ENCODE measurements at regions not wholly inside any gene's neighbourhood (a gene's known extent, or its start where the extent isn't known, plus 50 kb on each side); places are given as distances from the start of the nearest gene placed in this dataset.
"Not testable (repeated sequence)": the region's sequence is repeated elsewhere in the genome, so short reads cannot be mapped to it uniquely, and the experiment has no call there.

DNA sequence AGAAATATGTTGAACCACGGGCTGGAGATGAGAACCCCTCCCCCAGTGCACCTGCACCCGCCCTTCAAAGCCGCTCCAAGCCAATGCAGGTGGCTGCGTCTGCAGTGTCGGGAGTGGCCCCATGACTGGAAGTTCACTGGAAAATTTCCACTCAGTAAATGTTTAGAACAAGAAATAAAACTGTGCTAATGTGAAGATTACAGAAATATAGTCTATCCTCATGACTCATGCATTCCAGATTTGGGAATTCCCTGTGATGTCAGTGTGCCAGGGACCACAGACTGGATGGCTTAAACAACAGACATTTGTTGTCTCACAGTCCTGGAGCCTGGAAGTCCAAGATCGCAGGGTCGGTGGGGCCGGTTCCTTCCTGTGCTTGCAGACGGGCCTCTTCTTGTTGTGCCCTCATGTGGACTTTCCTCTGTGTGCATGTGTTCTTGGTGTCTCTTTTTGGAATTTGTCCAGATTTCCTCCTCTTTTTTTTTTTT, 3967.0 kb upstream of the TPTE start:
- H3K4me3 Mint-ChIP-seq, result not testable (repeated sequence)

DNA sequence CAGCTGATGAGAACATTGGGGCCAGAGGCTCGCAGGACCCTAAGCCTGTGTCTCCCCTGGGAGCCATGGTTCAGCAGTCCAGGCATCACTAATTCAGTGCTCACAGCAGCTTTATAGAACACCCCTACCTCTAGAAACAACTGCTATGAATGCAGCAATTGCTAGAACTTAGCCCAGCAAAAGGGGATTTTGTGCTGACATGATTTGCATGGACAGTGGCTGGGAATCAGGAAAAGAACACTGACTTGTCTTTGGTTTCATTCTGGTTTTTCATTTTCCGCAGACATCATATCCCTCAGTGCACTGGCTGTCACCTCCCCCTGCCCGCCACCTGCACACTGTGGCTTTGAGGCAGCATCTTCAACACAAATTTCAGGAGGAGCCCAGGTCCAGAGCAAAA, 3964.9 kb upstream of the TPTE start:
- ATAC-seq (ENCODE audit: low read depth); H3K27me3 Mint-ChIP-seq; DNase-seq; POLR2A ChIA-PET; H3K9me3 Mint-ChIP-seq; H3K4me3 Mint-ChIP-seq; H3K36me3 Mint-ChIP-seq; H3K27ac Mint-ChIP-seq; H3K4me1 Mint-ChIP-seq: not testable (repeated sequence)

More for the DNA sequence above, 3967.0 kb upstream of the TPTE start:
- H3K27ac Mint-ChIP-seq; ATAC-seq (ENCODE audit: low read depth); DNase-seq; H3K9me3 Mint-ChIP-seq; H3K4me1 Mint-ChIP-seq; H3K27me3 Mint-ChIP-seq; POLR2A ChIA-PET; H3K36me3 Mint-ChIP-seq: not testable (repeated sequence)

DNA sequence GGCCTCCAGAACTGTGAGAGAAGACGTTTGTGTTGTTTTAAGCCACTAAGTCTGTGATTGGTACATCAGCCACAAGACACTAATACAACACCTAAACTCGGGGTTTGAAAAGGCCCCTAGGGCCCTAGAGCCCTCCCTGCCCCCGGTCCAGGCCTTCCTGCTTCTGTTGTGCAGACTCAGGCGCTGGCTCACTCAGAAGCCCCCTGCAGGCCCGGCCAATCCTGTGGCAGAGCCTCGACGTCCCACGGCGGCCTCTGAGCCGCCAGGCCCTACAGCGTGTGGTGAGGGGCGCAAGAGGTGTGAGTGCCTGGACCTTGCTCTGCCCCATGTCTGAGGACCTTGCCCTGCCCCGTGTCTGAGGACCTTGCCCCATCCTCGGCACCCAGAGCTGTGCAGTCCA, 3964.0 kb upstream of the TPTE start:
- H3K4me1 Mint-ChIP-seq; H3K4me3 Mint-ChIP-seq; POLR2A ChIA-PET; DNase-seq; H3K27me3 Mint-ChIP-seq; ATAC-seq (ENCODE audit: low read depth); H3K9me3 Mint-ChIP-seq; H3K36me3 Mint-ChIP-seq; H3K27ac Mint-ChIP-seq: not testable (repeated sequence)

DNA sequence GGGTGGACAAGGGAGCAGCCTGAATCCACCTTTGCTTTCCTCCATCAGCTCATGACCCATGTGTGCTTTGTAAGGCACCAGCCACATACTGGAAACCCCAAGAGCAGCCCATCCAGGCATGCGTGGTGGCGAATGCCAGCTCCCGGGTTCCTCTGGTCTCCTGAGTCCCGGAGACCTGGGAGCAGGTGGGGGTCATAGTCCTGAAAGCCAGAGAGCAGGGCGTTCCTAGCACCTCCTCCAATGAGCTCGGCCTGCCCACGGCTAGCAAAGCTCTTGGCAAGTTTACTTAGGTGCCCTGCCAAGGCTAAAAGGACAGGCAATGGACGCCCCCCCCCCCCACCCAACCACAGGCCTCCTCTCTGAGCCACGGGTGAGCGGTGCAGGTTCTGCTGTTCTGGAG, 3960.2 kb upstream of the TPTE start:
- POLR2A ChIA-PET; H3K27me3 Mint-ChIP-seq; H3K9me3 Mint-ChIP-seq; H3K27ac Mint-ChIP-seq; H3K4me3 Mint-ChIP-seq; DNase-seq; ATAC-seq (ENCODE audit: low read depth); H3K36me3 Mint-ChIP-seq; H3K4me1 Mint-ChIP-seq: not testable (repeated sequence)

DNA sequence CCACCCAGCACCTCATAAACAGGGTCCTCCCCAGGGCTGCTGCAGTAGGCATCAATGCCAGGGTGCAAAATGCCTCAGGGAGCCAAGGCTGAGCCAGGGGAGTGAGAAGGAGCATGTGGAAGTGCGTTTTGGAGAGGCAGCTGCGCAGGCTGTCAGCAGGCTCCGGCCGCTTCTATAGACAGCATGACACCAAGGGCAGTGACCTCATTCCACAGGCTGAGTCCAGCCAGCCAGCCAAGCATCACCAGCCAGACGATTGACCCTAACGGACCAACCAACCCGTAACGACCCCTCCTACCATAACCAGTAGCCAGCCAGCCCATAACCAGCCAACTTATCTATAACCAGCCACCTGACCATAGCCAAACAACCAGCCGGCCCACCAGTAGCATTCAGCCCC, 3959.8 kb upstream of the TPTE start:
- DNase-seq; H3K4me3 Mint-ChIP-seq; H3K4me1 Mint-ChIP-seq; POLR2A ChIA-PET; H3K27me3 Mint-ChIP-seq; H3K36me3 Mint-ChIP-seq; H3K27ac Mint-ChIP-seq; ATAC-seq (ENCODE audit: low read depth); H3K9me3 Mint-ChIP-seq: not testable (repeated sequence)

DNA sequence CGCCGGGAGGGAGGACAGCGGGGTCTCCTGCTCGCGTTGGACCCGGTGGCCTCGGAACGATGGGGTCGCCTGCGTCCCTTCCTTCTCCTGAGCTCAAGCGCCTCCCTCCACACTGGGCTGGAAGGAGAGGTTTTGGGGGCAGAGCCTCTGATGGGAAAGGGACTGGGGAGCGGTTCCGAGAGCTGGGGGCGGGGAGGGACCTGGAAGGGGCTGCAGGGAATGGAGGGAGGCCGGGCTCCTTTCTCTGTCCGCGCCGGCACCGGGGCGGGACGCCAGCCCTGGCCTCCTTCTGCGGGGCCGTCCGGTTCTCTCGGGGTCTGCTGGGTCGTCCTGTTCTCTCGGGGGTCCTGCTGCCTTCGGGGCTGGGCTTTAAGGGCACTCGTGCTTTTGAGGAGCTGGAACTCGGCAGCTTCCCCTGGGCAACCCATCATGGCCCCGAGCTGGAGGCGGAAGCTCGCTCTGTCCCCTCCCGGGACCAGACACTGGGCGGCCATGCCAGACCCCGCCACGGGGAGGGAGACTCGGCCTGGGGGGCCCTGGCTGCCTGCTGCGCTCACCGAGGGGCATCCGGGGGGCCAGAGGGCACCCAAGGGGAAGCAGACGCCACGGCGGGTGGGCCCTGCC, 3956.7 kb upstream of the TPTE start:
- ATAC-seq (ENCODE audit: low read depth); POLR2A ChIA-PET; H3K4me1 Mint-ChIP-seq; H3K4me3 Mint-ChIP-seq; H3K36me3 Mint-ChIP-seq; H3K27ac Mint-ChIP-seq; H3K9me3 Mint-ChIP-seq; DNase-seq; H3K27me3 Mint-ChIP-seq: not testable (repeated sequence)

DNA sequence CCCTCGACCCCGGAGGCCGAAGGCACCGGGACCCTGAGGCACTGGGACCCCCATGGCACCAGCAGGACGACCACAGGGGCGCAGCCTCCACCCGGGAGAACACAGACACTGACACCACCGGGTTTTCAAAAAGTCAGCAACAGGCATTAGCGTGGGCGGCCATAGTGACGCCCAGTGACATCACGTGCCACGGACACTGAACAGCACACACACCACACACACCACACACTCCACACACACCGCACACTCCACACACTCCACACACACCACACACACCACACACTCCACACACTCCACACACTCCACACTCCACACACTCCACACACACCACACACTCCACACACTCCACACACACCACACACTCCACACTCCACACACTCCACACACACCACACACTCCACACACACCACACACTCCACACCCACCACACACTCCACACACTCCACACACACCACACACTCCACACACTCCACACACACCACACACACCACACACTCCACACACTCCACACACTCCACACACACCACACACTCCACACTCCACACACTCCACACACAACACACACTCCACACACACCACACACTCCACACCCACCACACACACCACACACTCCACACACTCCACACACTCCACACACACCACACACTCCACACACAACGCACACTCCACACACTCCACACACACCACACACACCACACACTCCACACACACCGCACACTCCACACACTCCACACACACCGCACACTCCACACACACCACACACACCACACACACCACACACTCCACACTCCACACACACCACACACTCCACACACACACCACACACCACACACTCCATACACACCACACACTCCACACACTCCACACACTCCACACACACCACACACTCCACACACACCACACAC, 3955.9 kb upstream of the TPTE start:
- H3K27ac Mint-ChIP-seq, result peak overlapping the region; percentile 76
- H3K4me3 Mint-ChIP-seq, result peak overlapping the region; percentile 56
- H3K36me3 Mint-ChIP-seq, POLR2A ChIA-PET, H3K9me3 Mint-ChIP-seq, H3K27me3 Mint-ChIP-seq, H3K4me1 Mint-ChIP-seq: not testable (repeated sequence)
- DNase-seq (peak; percentile 36), ATAC-seq (ENCODE audit: low read depth) (peak; percentile 6)

DNA sequence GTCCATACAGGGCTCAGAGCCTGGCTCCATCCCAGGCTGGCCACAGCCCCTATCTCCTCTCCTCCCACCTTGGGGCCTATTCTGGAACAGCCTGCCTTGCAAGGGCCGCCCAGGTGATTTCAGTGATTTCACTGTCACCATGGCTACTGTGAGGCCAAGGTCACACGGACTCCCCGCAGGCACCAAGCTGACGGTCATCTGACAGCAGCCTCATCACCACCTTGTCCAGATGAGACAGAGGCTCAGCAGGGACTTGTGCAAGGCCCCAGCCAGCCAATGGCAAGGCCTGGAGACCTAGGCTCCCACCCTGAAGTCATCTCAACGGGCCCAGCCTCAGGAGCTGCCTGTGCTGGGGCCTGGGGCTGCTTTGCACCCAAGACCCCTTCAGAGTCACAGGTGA, 3953.8 kb upstream of the TPTE start:
- H3K27me3 Mint-ChIP-seq; DNase-seq; H3K4me3 Mint-ChIP-seq; H3K36me3 Mint-ChIP-seq; H3K27ac Mint-ChIP-seq; H3K9me3 Mint-ChIP-seq; POLR2A ChIA-PET; ATAC-seq (ENCODE audit: low read depth); H3K4me1 Mint-ChIP-seq: not testable (repeated sequence)

DNA sequence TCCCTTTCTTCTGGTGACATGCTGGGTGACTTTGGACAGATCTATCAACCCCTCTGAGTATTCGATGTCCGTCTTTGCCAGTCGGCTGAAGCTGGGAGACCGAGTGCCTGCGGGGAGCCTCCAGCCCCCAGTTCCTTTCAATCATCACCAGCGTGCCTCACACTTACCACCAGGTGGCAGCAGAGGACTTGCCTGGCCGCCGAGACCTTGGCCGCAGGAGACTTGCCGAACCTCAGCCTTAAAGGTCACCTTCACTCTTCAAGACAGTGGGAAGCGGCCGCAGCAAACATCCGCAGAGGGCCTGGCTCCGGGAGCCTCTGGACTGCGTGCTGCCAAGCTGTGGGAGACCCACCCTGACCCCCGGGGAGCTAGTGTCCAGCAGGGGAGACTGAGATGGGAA, 3952.2 kb upstream of the TPTE start:
- ATAC-seq (ENCODE audit: low read depth), result peak; percentile 39
- H3K4me1 Mint-ChIP-seq, DNase-seq, POLR2A ChIA-PET, H3K36me3 Mint-ChIP-seq, H3K4me3 Mint-ChIP-seq, H3K27ac Mint-ChIP-seq, H3K9me3 Mint-ChIP-seq, H3K27me3 Mint-ChIP-seq: not testable (repeated sequence)

DNA sequence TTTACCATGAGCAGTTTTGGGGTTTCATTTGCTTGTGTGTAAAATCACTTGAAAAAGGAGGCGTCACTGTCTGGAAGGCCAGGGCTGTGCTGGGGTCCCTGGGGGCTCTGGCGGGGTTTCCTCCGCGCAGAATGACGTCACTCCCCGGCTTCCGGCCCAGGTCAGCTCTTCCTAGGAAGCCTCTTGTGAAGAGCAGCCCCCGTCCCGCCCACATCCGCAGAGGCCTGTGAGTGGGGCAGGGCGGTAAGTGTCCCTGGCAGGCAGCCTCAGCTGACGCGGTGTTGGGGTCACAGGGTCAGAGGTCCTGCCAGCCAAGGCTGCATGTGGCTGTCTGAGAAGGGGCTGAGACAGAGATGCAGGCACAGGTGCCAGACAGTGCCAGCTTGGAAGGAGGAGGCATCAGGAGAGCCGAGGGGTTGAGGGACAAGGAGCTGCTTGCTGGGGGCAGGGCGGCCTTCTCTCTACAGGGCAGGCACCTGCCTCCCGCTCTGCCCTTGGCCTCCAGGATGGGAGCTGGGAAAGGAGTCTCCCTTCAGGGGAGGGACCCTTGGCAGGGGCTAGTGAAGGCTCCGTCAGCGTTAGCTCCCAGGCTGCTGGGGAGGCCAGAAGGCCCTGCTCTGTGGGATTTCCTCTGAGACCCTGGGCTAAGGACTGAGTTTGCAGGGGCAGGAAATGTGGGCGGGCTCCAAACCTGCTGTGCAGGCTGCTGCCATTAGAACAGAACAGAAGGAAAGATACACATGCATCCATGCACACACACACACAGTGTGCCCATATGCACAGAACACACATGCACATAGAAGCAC, 3951.6 kb upstream of the TPTE start:
- H3K36me3 Mint-ChIP-seq, H3K4me1 Mint-ChIP-seq, H3K9me3 Mint-ChIP-seq, DNase-seq, H3K27me3 Mint-ChIP-seq, H3K4me3 Mint-ChIP-seq, POLR2A ChIA-PET, H3K27ac Mint-ChIP-seq: not testable (repeated sequence)
- peak; percentile 87 for ATAC-seq (ENCODE audit: low read depth)

DNA sequence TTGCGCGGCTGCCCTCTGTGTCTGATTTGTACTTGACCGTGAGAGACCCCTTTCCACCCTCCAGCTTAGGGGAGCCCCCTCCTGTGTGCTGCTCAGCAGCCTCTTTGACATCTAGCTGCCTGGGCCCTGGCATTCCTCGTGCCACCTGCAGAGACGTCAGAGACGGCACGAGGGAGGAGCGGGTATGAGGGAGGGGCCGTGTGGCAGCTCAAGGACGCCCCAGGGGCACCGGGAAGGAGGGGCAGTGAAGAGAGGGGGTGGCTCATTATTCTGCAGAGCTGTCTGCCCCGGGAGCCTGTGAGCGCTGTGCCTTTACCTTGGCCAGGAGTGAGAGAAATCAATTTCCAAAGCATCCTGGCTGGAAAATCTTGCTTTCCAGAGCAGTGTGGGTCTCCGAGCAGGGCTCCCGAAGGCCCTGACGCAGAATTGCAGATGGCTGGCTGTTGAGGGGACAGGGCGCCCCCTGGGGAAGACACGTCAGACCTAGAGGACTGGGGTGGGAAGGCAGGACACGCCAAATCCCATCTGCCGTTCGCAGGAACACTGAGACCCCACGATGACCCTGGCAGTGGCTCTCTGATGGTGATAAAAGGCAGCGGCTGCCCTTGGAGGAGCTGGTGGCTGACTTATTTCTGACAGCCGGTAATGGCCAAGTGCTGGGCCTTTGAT, 3950.5 kb upstream of the TPTE start:
- H3K4me1 Mint-ChIP-seq; POLR2A ChIA-PET; DNase-seq; ATAC-seq (ENCODE audit: low read depth); H3K9me3 Mint-ChIP-seq; H3K4me3 Mint-ChIP-seq; H3K27me3 Mint-ChIP-seq; H3K27ac Mint-ChIP-seq; H3K36me3 Mint-ChIP-seq: not testable (repeated sequence)

DNA sequence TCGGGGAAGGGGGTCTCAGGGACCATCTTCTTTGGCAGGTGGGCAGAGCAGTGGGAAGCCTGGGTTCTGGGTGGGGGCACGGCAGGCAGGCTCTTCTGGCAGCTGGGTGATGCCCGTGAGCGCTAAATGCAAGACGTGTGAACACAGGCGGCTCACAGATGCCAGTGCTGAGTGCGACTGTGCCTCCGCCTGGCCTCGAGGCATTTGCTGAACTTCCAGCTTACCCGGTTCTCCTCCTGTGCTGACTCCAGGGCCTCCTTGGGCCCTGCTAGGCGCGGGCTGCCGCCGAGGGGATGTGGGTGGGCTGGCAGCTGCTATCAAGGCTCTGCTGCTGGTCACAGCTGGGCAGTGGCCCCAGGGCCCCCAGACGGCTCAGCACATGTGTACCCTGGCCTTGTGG, 3947.8 kb upstream of the TPTE start:
- POLR2A ChIA-PET, result not testable (repeated sequence)

DNA sequence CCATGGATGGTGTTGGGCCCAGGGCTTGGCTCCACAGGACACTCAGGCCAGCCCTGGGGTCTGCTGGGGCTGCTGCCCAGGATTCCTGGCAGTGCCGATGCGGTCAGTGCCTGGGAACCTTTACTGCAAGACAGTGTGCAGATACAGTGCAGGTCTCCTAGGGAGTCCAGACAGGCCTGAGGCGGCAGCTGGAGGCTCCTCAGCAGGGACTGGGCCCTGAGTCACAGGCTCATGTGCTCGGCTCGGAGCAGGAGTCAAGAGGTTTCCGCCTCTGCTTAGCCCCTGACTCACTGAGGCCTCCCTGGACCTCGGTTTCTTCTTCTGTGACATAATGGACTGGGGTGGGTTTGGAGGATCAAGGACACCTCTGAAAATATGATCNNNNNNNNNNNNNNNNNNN, 3941.6 kb upstream of the TPTE start:
- POLR2A ChIA-PET; DNase-seq; H3K9me3 Mint-ChIP-seq; H3K36me3 Mint-ChIP-seq; H3K4me3 Mint-ChIP-seq; ATAC-seq (ENCODE audit: low read depth); H3K27ac Mint-ChIP-seq; H3K27me3 Mint-ChIP-seq; H3K4me1 Mint-ChIP-seq: not testable (repeated sequence)

More for the DNA sequence above, 3947.8 kb upstream of the TPTE start:
- H3K27ac Mint-ChIP-seq; ATAC-seq (ENCODE audit: low read depth); H3K4me1 Mint-ChIP-seq; H3K27me3 Mint-ChIP-seq; DNase-seq; H3K36me3 Mint-ChIP-seq; H3K9me3 Mint-ChIP-seq; H3K4me3 Mint-ChIP-seq: not testable (repeated sequence)

All from activated naive CD8-positive, alpha-beta T cell treated with anti-CD3 and anti-CD28 coated beads, Interleukin-2, amount 10 ng/mL, durations not matched to agents 7 days and 5 days (primary cell).